Stomach (tissue), 8 donors: ENCODE measurements at regions not wholly inside any gene's neighbourhood (a gene's known extent, or its start where the extent isn't known, plus 50 kb on each side); places are given as distances from the start of the nearest gene placed in this dataset.

Experiments used
- DNase-seq, 2 donors: peaks; one replicate each; pipeline versions ENCODE4 v3.0.0 to v3.0.0-alpha.2; 2013 to 2019
- H3K27ac ChIP-seq, 5 donors: fragments of 200-600 bp in 4 of 5; sonication (generic) in 4 of 5; one replicate each; pipeline ENCODE4 v1.5.1; 2013 to 2019; ENCODE audit warnings: mild to moderate bottlenecking in 1 of 5, moderate library complexity in 1 of 5
- H3K27me3 ChIP-seq, 3 donors: fragments of 200-600 bp; sonication (generic); one replicate each; pipeline ENCODE4 v1.5.1; 2017 to 2019; ENCODE audit warnings: mixed run types in 1 of 3
- H3K36me3 ChIP-seq, 4 donors: fragments of 200-600 bp; sonication (generic); 1 replicate in 3 of 4; 2 replicates in 1 of 4; pipeline ENCODE4 v1.5.1; 2016 to 2019
- H3K4me1 ChIP-seq, 4 donors: fragments of 200-600 bp; sonication (generic); one replicate each; pipeline ENCODE4 v1.5.1; 2016 to 2019
- H3K4me3 ChIP-seq, 4 donors: fragments of 200-600 bp; sonication (generic) in 3 of 4; one replicate each; pipeline ENCODE4 v1.5.1; 2016 to 2019; ENCODE audit warnings: mild to moderate bottlenecking in 1 of 4
- H3K9me3 ChIP-seq, 4 donors: fragments of 200-600 bp; sonication (generic); one replicate each; pipeline ENCODE4 v1.5.1; 2016 to 2019
- CTCF ChIP-seq, 7 experiments: fragments of 450-650 bp in 4 of 7; fragments of 200-600 bp in 3 of 7; sonication (generic) in 3 of 7; IDR thresholded peaks; one replicate each; pipeline ENCODE4 v1.5.1; 2016 to 2019; ENCODE audit warnings: antibody characterized with exemption in 7 of 7, control low read depth in 2 of 7, mild to moderate bottlenecking in 1 of 7
- EP300 ChIP-seq: sonication (generic); formaldehyde crosslinking; IDR thresholded peaks from one replicate; pipeline ENCODE4 v1.6.1; 2017; ENCODE audit warnings: antibody characterized with exemption
- POLR2A ChIP-seq, 4 donors: fragments of 450-650 bp; IDR thresholded peaks; one replicate each; pipeline ENCODE4 v1.6.1; 2016; ENCODE audit warnings: antibody characterized with exemption in 4 of 4, control low read depth in 2 of 4, mild to moderate bottlenecking in 1 of 4, moderate library complexity in 1 of 4
- POLR2AphosphoS5 ChIP-seq, 3 donors: sonication (generic); formaldehyde crosslinking; IDR thresholded peaks; one replicate each; pipeline ENCODE4 v1.6.1; 2016; ENCODE audit warnings: antibody characterized with exemption in 3 of 3
- WGBS, 5 donors: extraction: QIAGEN DNeasy Blood & Tissue Kit in 3 of 5; methylation state at CpG; one replicate each; pipeline versions ENCODE4 v1.1.5 to v1.1.7; 2013 to 2018; 5-methylcytosine and 5-hydroxymethylcytosine counted together
- intact Hi-C: fragments of 100-400 bp; cut with DNase I; formaldehyde crosslinking; loops from one replicate; pipeline ENCODE4 v1.15.1; 2023; ENCODE audit warnings: low total_unique reads
- donor health status: healthy with polysubstance abuse.
- donor health status: Bipolar disorder and iron deficiency.
- donor health status: healthy.

GRCh38 chr10:16009785-16010184, 149.5 kb upstream of the MINDY3 start:
- H3K36me3 ChIP-seq, result no peaks in the 10 kb centered on the region
- WGBS, 5 donors, result 64 to 67% (median 66%) methylated on average over 6 of the region's 6 CpGs
- no peak overlapping the region for H3K27ac ChIP-seq
- no peaks in the 10 kb centered on the region for H3K27me3 ChIP-seq
- no peaks in the 10 kb centered on the region for H3K4me1 ChIP-seq
- TF ChIP-seq EP300 (no peak), CTCF (IDR thresholded peaks at IDR 0.05) (no peak), POLR2AphosphoS5 (IDR thresholded peaks at IDR 0.05) (no peak), POLR2A (IDR thresholded peaks at IDR 0.05) (no peak)
- H3K9me3 ChIP-seq, result peaks cover 0 to 2% (median 0%) of the 10 kb centered on the region in 4 donors
- intact Hi-C loops, result no loop called here
- no peak overlapping the region for H3K4me3 ChIP-seq
- DNase-seq, result no peak

- Histone ChIP-seq H3K9me3 (no peaks in the 10 kb centered on the region), H3K27me3 (no peaks in the 10 kb centered on the region), H3K4me1 (no peaks in the 10 kb centered on the region), H3K27ac (no peak overlapping the region), H3K4me3 (no peak overlapping the region), H3K36me3 (no peaks in the 10 kb centered on the region)
- DNase-seq, result no peak
- TF ChIP-seq EP300 (no peak), POLR2AphosphoS5 (IDR thresholded peaks at IDR 0.05) (no peak), POLR2A (IDR thresholded peaks at IDR 0.05) (no peak), CTCF (IDR thresholded peaks at IDR 0.05) (no peak)
- intact Hi-C loops, result no loop called here
Observed at GRCh38 chr10:16011548-16011947, 151.2 kb upstream of the MINDY3 start.

GRCh38 chr10:16014469-16014868, 154.2 kb upstream of the MINDY3 start:
- no peaks in the 10 kb centered on the region for H3K36me3 ChIP-seq

GRCh38 chr10:16016688-16017087, 156.4 kb upstream of the MINDY3 start:
- Histone ChIP-seq H3K4me3 (no peak overlapping the region), H3K27me3 (no peaks in the 10 kb centered on the region), H3K36me3 (no peaks in the 10 kb centered on the region), H3K27ac (no peak overlapping the region), H3K9me3 (peaks cover 0 to 24% (median 10%) of the 10 kb centered on the region in 4 donors), H3K4me1 (no peaks in the 10 kb centered on the region)
- TF ChIP-seq POLR2A (IDR thresholded peaks at IDR 0.05) (no peak), CTCF (IDR thresholded peaks at IDR 0.05) (no peak), EP300 (no peak), POLR2AphosphoS5 (IDR thresholded peaks at IDR 0.05) (no peak)
- peak in 1 of 2 donors; percentile 27 for DNase-seq
- intact Hi-C loops, result no loop called here
- WGBS, 5 donors, result 47 to 68% (median 60%) methylated on average over 4 of the region's 4 CpGs

More at GRCh38 chr10:16014469-16014868, 154.2 kb upstream of the MINDY3 start:
- no peaks in the 10 kb centered on the region for H3K27me3 ChIP-seq
- no peaks in the 10 kb centered on the region for H3K4me1 ChIP-seq
- DNase-seq, result no peak
- TF ChIP-seq POLR2AphosphoS5 (IDR thresholded peaks at IDR 0.05), result no peak
- TF ChIP-seq POLR2A (IDR thresholded peaks at IDR 0.05), result no peak
- TF ChIP-seq EP300, result no peak
- TF ChIP-seq CTCF (IDR thresholded peaks at IDR 0.05), result no peak
- WGBS, 5 donors, result 56 to 62% (median 58%) methylated on average over 3 of the region's 3 CpGs
- no peak overlapping the region for H3K27ac ChIP-seq
- no peak overlapping the region for H3K4me3 ChIP-seq
- intact Hi-C loops, result no loop called here
- peaks cover 0 to 12% (median 0%) of the 10 kb centered on the region in 4 donors for H3K9me3 ChIP-seq
